Coronary artery (tissue), 2 donors: ENCODE measurements at regions not wholly inside any gene's neighbourhood (a gene's known extent, or its start where the extent isn't known, plus 50 kb on each side); places are given as distances from the start of the nearest gene placed in this dataset.

Experiments
- DNase-seq: peaks from one replicate; pipeline ENCODE4 v3.0.0-alpha.2; 2017; ENCODE audit warnings: low spot score
- H3K27ac ChIP-seq, 2 donors: fragments of 200-600 bp; sonication (generic); one replicate each; pipeline ENCODE4 v1.5.1; 2016 to 2019
- H3K4me3 ChIP-seq: fragments of 200-600 bp; sonication (generic); 2 replicates; pipeline ENCODE4 v1.5.1; 2016; ENCODE audit warnings: mild to moderate bottlenecking, moderate library complexity
- CTCF ChIP-seq: fragments of 200-600 bp; sonication (generic); IDR thresholded peaks from one replicate; pipeline ENCODE4 v1.5.1; 2019; ENCODE audit warnings: antibody characterized with exemption

GRCh38 chr13:83984793-83985192 is 102.5 kb upstream of the SLITRK1 start:
- H3K27ac ChIP-seq: no peak overlapping the region
- no peak for DNase-seq
- no peak overlapping the region for H3K4me3 ChIP-seq
- no peak for TF ChIP-seq CTCF

GRCh38 chr13:83980331-83980730 is 98.1 kb upstream of the SLITRK1 start:
- Histone ChIP-seq H3K27ac (no peak overlapping the region), H3K4me3 (no peak overlapping the region)
- no peak for DNase-seq
- TF ChIP-seq CTCF: no peak

- no peak for TF ChIP-seq CTCF
- no peak overlapping the region for H3K4me3 ChIP-seq
- no peak for DNase-seq
- H3K27ac ChIP-seq: no peak overlapping the region
Measured at GRCh38 chr13:83975655-83976165, 93.4 kb upstream of the SLITRK1 start.

- no peak overlapping the region for H3K4me3 ChIP-seq
- TF ChIP-seq CTCF: no peak
- DNase-seq: no peak
- no peak overlapping the region for H3K27ac ChIP-seq
Measured at GRCh38 chr13:83958531-83958930, 76.3 kb upstream of the SLITRK1 start.

GRCh38 chr13:83955011-83955410 is 72.7 kb upstream of the SLITRK1 start:
- Histone ChIP-seq H3K4me3 (no peak overlapping the region), H3K27ac (no peak overlapping the region)
- no peak for DNase-seq
- no peak for TF ChIP-seq CTCF

- no peak for TF ChIP-seq CTCF
- DNase-seq: no peak
- Histone ChIP-seq H3K27ac (no peak overlapping the region), H3K4me3 (no peak overlapping the region)
Measured at GRCh38 chr13:83953916-83954315, 71.6 kb upstream of the SLITRK1 start.

- no peak for DNase-seq
- Histone ChIP-seq H3K4me3 (no peak overlapping the region), H3K27ac (no peak overlapping the region)
- TF ChIP-seq CTCF: no peak
Measured at GRCh38 chr13:83950293-83950692, 68.0 kb upstream of the SLITRK1 start.
